BJ (cell line): ENCODE measurements at regions not wholly inside any gene's neighbourhood (a gene's known extent, or its start where the extent isn't known, plus 50 kb on each side); places are given as distances from the start of the nearest gene placed in this dataset.

ENCODE experiments used
- CTCF ChIA-PET: fragments of 350-600 bp; formaldehyde crosslinking; extraction: SDS; loops from one replicate; lab custom pipeline; 2021; ENCODE audit warnings: antibody characterized with exemption, inconsistent platforms; lab: Yijun Ruan, JAX
- POLR2A ChIA-PET: fragments of 300-600 bp; sonication (Branson Sonifier 250); formaldehyde crosslinking; extraction: SDS; loops from one replicate; lab custom pipeline; 2021; ENCODE audit warnings: antibody characterized with exemption; lab: Charles Lee
- DNase-seq: peaks from one replicate; pipeline ENCODE4 v3.0.0-alpha.2; 2011; ENCODE audit warnings: low read depth
- H3K27me3 ChIP-seq: 2 replicates; pipeline ENCODE4 v1.6.0; 2011; ENCODE audit warnings: low read length; ENCODE audit not compliant: control insufficient read depth, insufficient read depth
- H3K36me3 ChIP-seq: 2 replicates; pipeline ENCODE4 v1.5.1; 2011; ENCODE audit warnings: low read length; ENCODE audit not compliant: control insufficient read depth, insufficient read depth
- H3K4me3 ChIP-seq: 2 replicates; pipeline ENCODE4 v1.5.1; 2011; ENCODE audit warnings: low read depth, mild to moderate bottlenecking, control low read depth, low read length
- TF ChIP-seq, protein P1 (sequence below): IDR thresholded peaks from 2 replicates; pipeline ENCODE4 v1.5.1; 2011; ENCODE audit warnings: low read depth, mild to moderate bottlenecking, control low read depth, inconsistent platforms, low read length, moderate library complexity; ENCODE audit not compliant: insufficient read depth

- Histone ChIP-seq H3K36me3 (no peaks in the 10 kb centered on the region), H3K4me3 (no peak overlapping the region), H3K27me3 (peaks cover 2% of the 10 kb centered on the region; the same call in 1 of the 2 replicates)
- CTCF ChIA-PET: interaction anchor here (0.7 to 1.4 kb wide), 4 partner anchors 13 to 30 kb away, joined by 3 read pairs; no protein-coding TSS in a partner anchor
- TF ChIP-seq, protein P1, sequence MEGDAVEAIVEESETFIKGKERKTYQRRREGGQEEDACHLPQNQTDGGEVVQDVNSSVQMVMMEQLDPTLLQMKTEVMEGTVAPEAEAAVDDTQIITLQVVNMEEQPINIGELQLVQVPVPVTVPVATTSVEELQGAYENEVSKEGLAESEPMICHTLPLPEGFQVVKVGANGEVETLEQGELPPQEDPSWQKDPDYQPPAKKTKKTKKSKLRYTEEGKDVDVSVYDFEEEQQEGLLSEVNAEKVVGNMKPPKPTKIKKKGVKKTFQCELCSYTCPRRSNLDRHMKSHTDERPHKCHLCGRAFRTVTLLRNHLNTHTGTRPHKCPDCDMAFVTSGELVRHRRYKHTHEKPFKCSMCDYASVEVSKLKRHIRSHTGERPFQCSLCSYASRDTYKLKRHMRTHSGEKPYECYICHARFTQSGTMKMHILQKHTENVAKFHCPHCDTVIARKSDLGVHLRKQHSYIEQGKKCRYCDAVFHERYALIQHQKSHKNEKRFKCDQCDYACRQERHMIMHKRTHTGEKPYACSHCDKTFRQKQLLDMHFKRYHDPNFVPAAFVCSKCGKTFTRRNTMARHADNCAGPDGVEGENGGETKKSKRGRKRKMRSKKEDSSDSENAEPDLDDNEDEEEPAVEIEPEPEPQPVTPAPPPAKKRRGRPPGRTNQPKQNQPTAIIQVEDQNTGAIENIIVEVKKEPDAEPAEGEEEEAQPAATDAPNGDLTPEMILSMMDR: no peak
- no peak for DNase-seq
- POLR2A ChIA-PET: no interaction called here
Observed at GRCh38 chr5:169398515-169398914, 97.6 kb upstream of the SLIT3 start.

- DNase-seq: no peak
- CTCF ChIA-PET: interaction anchor here (0.5 kb wide), 1 partner anchor 33 kb away, joined by 6 read pairs; no protein-coding TSS in a partner anchor
Observed at GRCh38 chr5:169395136-169395535, 94.2 kb upstream of the SLIT3 start.

DNA sequence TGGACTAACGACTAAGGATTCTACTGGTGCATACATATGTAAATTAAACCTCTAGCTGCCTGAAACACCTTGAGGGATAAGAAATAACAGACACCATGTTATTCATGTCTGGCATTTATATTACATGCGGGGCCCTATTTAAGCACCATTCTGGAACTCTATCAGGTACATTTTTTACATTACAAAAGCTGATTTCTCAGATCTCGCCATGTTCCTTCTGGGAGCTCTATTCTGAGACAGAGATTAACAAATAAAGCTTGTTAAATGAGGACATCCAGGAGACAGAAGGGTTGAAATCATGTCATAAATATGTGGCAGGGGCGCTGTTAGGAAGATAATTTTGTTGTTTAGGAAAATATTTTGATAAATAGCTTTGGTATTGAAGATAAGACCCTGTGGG, 93.4 kb upstream of the SLIT3 start:
- H3K27me3 ChIP-seq: peaks cover 2% of the 10 kb centered on the region; the same call in 1 of the 2 replicates
- CTCF ChIA-PET: no interaction called here
- TF ChIP-seq, protein P1: no peak
- H3K4me3 ChIP-seq: no peak overlapping the region
- no peak for DNase-seq
- POLR2A ChIA-PET: no interaction called here
- no peaks in the 10 kb centered on the region for H3K36me3 ChIP-seq

More at GRCh38 chr5:169395136-169395535, 94.2 kb upstream of the SLIT3 start:
- H3K27me3 ChIP-seq: peaks cover 2% of the 10 kb centered on the region; the same call in 1 of the 2 replicates
- POLR2A ChIA-PET: no interaction called here
- H3K36me3 ChIP-seq: no peaks in the 10 kb centered on the region
- H3K4me3 ChIP-seq: no peak overlapping the region
- TF ChIP-seq, protein P1: no peak

DNA sequence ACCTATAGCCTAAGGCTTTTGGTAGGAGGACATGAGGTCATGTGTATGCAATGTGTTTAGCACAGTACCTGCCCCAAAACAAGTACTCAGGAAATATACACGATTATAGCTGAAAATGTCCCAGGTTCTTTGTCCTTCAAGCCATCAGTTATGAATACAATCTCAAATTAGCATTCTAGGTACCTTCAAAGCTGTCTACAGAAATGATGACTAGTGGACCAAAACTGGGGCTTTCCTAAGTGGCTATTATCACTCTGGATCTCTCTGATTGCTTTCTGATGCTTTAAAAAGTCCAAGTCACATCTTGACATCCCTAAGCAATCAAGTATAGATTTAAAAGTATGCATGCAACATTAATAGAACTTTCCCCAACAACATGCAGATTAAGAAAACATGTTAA, 93.0 kb upstream of the SLIT3 start:
- H3K27me3 ChIP-seq: peaks cover 2% of the 10 kb centered on the region; the same call in 1 of the 2 replicates
- TF ChIP-seq, protein P1: no peak
- ChIA-PET CTCF (no interaction called here), POLR2A (no interaction called here)
- DNase-seq: no peak
- H3K4me3 ChIP-seq: no peak overlapping the region
- no peaks in the 10 kb centered on the region for H3K36me3 ChIP-seq

DNA sequence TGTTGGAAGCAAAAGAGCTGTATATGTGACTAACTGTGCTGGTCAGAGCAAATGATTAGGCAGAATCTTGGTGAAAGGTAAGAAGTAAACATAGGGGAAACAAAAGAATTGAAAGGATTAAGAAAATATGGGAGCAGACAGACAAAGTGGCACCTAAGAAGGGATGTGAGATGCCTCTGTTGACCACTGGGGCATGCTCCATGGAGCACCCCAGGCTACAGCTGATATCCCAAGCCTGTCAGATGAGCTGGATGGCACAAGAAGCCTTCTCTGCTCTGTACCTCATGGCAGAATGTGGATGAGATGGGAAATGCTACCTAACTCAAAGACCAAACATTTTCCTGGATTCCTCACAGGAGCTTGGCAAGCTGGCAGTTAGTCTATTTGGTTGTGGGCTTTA, 89.3 kb upstream of the SLIT3 start:
- no peak for DNase-seq
- TF ChIP-seq, protein P1: no peak
- H3K4me3 ChIP-seq: no peak overlapping the region
- no peaks in the 10 kb centered on the region for H3K36me3 ChIP-seq
- ChIA-PET POLR2A (interaction anchor here (0.6 kb wide), 1 partner anchor 38 kb away, joined by 3 read pairs; no protein-coding TSS in a partner anchor), CTCF (no interaction called here)
- H3K27me3 ChIP-seq: peaks cover 2% of the 10 kb centered on the region; the same call in 1 of the 2 replicates
